GM10248 (cell line): ENCODE measurements at regions not wholly inside any gene's neighbourhood (a gene's known extent, or its start where the extent isn't known, plus 50 kb on each side); places are given as distances from the start of the nearest gene placed in this dataset.

Experiments
- CTCF ChIA-PET: fragments of 300-600 bp; sonication (Branson Sonifier 250); formaldehyde crosslinking; extraction: SDS; loops from one replicate; lab custom pipeline; 2021; ENCODE audit warnings: antibody characterized with exemption; lab: Yijun Ruan, JAX
- POLR2A ChIA-PET: fragments of 350-650 bp; sonication (Branson Sonifier 250); formaldehyde crosslinking; extraction: SDS; loops from one replicate; lab custom pipeline; 2020; ENCODE audit warnings: antibody characterized with exemption; lab: Yijun Ruan, JAX
- DNase-seq: peaks from one replicate; pipeline ENCODE4 v3.0.0; 2012; ENCODE audit errors: extremely low spot score
- CTCF ChIP-seq: IDR thresholded peaks from 2 replicates; pipeline ENCODE4 v1.5.1; 2012; ENCODE audit warnings: mild to moderate bottlenecking, low read depth; ENCODE audit errors: extremely low read depth, missing control alignments, control extremely low read depth

GRCh38 chr16:85250147-85250463 is 137.8 kb upstream of the CIBAR2 start:
- ChIA-PET POLR2A (no interaction called here), CTCF (interaction anchor here (1.6 to 2.7 kb wide), 3 partner anchors 8 to 135 kb away, joined by 4 to 8 read pairs (median 7); no protein-coding TSS in a partner anchor)
- no peak for DNase-seq
- TF ChIP-seq CTCF, result no peak

- TF ChIP-seq CTCF, result no peak
- POLR2A ChIA-PET, result no interaction called here
- no peak for DNase-seq
- CTCF ChIA-PET, result interaction anchor here (3.9 kb wide), 1 partner anchor 14 kb away, joined by 74 read pairs; no protein-coding TSS in a partner anchor
Observed at GRCh38 chr16:85250609-85251223, 138.4 kb upstream of the CIBAR2 start.

GRCh38 chr16:85251225-85251760 is 139.0 kb upstream of the CIBAR2 start:
- DNase-seq, result no peak
- CTCF ChIA-PET, result interaction anchor here (1.1 to 3.9 kb wide), 10 partner anchors 13 to 365 kb away, joined by 5 to 74 read pairs (median 14); partner anchors contain the start of gene CIBAR2
- TF ChIP-seq CTCF, result no peak
- POLR2A ChIA-PET, result no interaction called here

- TF ChIP-seq CTCF, result no peak
- CTCF ChIA-PET, result interaction anchor here (0.8 to 3.9 kb wide), 29 partner anchors 10 to 467 kb away, joined by 3 to 74 read pairs (median 4); partner anchors contain the start of gene CIBAR2
- POLR2A ChIA-PET, result no interaction called here
- no peak for DNase-seq
Observed at GRCh38 chr16:85252014-85252413, 139.7 kb upstream of the CIBAR2 start.

- no peak for DNase-seq
- ChIA-PET CTCF (interaction anchor here (0.8 to 3.9 kb wide), 35 partner anchors 11 to 466 kb away, joined by 3 to 74 read pairs (median 4); partner anchors contain the start of gene CIBAR2), POLR2A (interaction anchor here (1.1 kb wide), 1 partner anchor 27 kb away, joined by 3 read pairs; no protein-coding TSS in a partner anchor)
- TF ChIP-seq CTCF, result no peak
Observed at GRCh38 chr16:85252461-85252860, 140.2 kb upstream of the CIBAR2 start.

- DNase-seq, result peak; percentile 90
- CTCF ChIA-PET, result interaction anchor here (0.6 to 3.9 kb wide), 42 partner anchors 11 to 363 kb away, joined by 3 to 74 read pairs (median 4); partner anchors contain the start of gene CIBAR2
- POLR2A ChIA-PET, result interaction anchor here (0.6 to 1.1 kb wide), 2 partner anchors 28 to 374 kb away, joined by 3 read pairs; no protein-coding TSS in a partner anchor
- TF ChIP-seq CTCF, result peak; percentile 98
Observed at GRCh38 chr16:85253084-85253941, 141.0 kb upstream of the CIBAR2 start.
